IMR-90 (cell line): ENCODE measurements at regions not wholly inside any gene's neighbourhood (a gene's known extent, or its start where the extent isn't known, plus 50 kb on each side); places are given as distances from the start of the nearest gene placed in this dataset.

Experiments
- CTCF ChIP-seq: conservative IDR thresholded peaks from 2 replicates; pipeline ENCODE4 v1.5.1; 2012; ENCODE audit warnings: mild to moderate bottlenecking, low read depth, low read length, improper control_type of control experiment
- POLR2A ChIP-seq: IDR thresholded peaks from 2 replicates; pipeline ENCODE4 v1.6.1; 2012; ENCODE audit warnings: mild to moderate bottlenecking, low read depth, low read length
- RFX5 ChIP-seq: IDR thresholded peaks from 2 replicates; pipeline ENCODE4 v1.8.0; 2012; ENCODE audit warnings: low read depth, mild to moderate bottlenecking, low read length, moderate library complexity

GRCh38 chr12:97944576-97944975, 482.0 kb downstream of the RMST start:
- TF ChIP-seq CTCF (no peak), POLR2A (no peak), RFX5 (no peak)
